Neuronal stem cell (in vitro differentiated cells): ENCODE measurements at regions not wholly inside any gene's neighbourhood (a gene's known extent, or its start where the extent isn't known, plus 50 kb on each side); places are given as distances from the start of the nearest gene placed in this dataset.

Experiments used
- DNase-seq: peaks from one replicate; pipeline ENCODE4 v3.0.0-alpha.2; 2013; ENCODE audit warnings: low spot score
- H2AFZ ChIP-seq: one replicate; pipeline ENCODE4 v1.6.1; 2013; ENCODE audit warnings: mild to moderate bottlenecking, low read length, inconsistent platforms
- H2AK5ac ChIP-seq: 2 replicates; pipeline ENCODE4 v1.6.1; 2013; ENCODE audit warnings: low read depth, mild to moderate bottlenecking, inconsistent platforms, low read length, moderate library complexity, mixed read lengths
- H2BK120ac ChIP-seq: 2 replicates; pipeline ENCODE4 v1.6.1; 2013; ENCODE audit warnings: low read depth, mild to moderate bottlenecking, inconsistent platforms, low read length, moderate library complexity, mixed read lengths
- H2BK12ac ChIP-seq: one replicate; pipeline ENCODE4 v1.6.1; 2013; ENCODE audit warnings: low read length, inconsistent platforms
- H2BK15ac ChIP-seq: 2 replicates; pipeline ENCODE4 v1.6.1; 2013; ENCODE audit warnings: mild to moderate bottlenecking, low read length, inconsistent platforms, mixed read lengths
- H2BK5ac ChIP-seq: one replicate; pipeline ENCODE4 v1.6.1; 2013; ENCODE audit warnings: inconsistent platforms, mild to moderate bottlenecking, low read length, moderate library complexity
- H3K14ac ChIP-seq: one replicate; pipeline ENCODE4 v1.6.1; 2013; ENCODE audit warnings: low read length, inconsistent platforms
- H3K18ac ChIP-seq: 2 replicates; pipeline ENCODE4 v1.6.1; 2013; ENCODE audit warnings: low read length, inconsistent platforms
- H3K23ac ChIP-seq: 2 replicates; pipeline ENCODE4 v1.6.1; 2013; ENCODE audit warnings: low read depth, mild to moderate bottlenecking, mixed read lengths, low read length, inconsistent platforms; ENCODE audit not compliant: poor library complexity
- H3K27ac ChIP-seq: replicated peaks from 3 replicates; pipeline ENCODE4 v1.5.1; 2013; ENCODE audit warnings: low read length, inconsistent platforms
- H3K27me3 ChIP-seq, 3 experiments: 2 replicates each; pipeline ENCODE4 v1.6.1; 2013; ENCODE audit warnings: low read length in 3 of 3, mild to moderate bottlenecking in 2 of 3, inconsistent platforms in 1 of 3, low read depth in 1 of 3, mixed read lengths in 1 of 3, moderate library complexity in 1 of 3; ENCODE audit not compliant: control insufficient read depth in 3 of 3, insufficient read depth in 3 of 3
- H3K36me3 ChIP-seq, 2 donors: replicated peaks in 1 of 2; 2 replicates each; pipeline ENCODE4 v1.6.1; 2013; ENCODE audit warnings: low read length in 2 of 2; ENCODE audit not compliant: control insufficient read depth in 2 of 2, insufficient read depth in 2 of 2
- H3K4ac ChIP-seq: 2 replicates; pipeline ENCODE4 v1.6.1; 2013; ENCODE audit warnings: inconsistent platforms, mild to moderate bottlenecking, low read length, moderate library complexity
- H3K4me1 ChIP-seq, 2 donors: 1 replicate in 1 of 2; 2 replicates in 1 of 2; pipeline ENCODE4 v1.6.1; 2013; ENCODE audit warnings: low read length in 2 of 2, low read depth in 1 of 2; ENCODE audit not compliant: control insufficient read depth in 2 of 2, insufficient read depth in 1 of 2
- H3K4me2 ChIP-seq: one replicate; pipeline ENCODE4 v1.6.1; 2013; ENCODE audit warnings: mild to moderate bottlenecking, low read length, inconsistent platforms; ENCODE audit not compliant: insufficient read depth, poor library complexity, severe bottlenecking
- H3K4me3 ChIP-seq, 2 donors: 2 replicates each; pipeline ENCODE4 v1.5.1; 2013; ENCODE audit warnings: low read length in 2 of 2, mild to moderate bottlenecking in 2 of 2, inconsistent platforms in 1 of 2, moderate library complexity in 1 of 2
- H3K79me1 ChIP-seq: one replicate; pipeline ENCODE4 v1.6.1; 2013; ENCODE audit warnings: low read depth, mild to moderate bottlenecking, inconsistent platforms, low read length, moderate library complexity
- H3K9ac ChIP-seq: one replicate; pipeline ENCODE4 v1.6.1; 2013; ENCODE audit warnings: mild to moderate bottlenecking, low read depth, low read length, inconsistent platforms; ENCODE audit not compliant: poor library complexity
- H3K9me3 ChIP-seq, 2 donors: replicated peaks in 1 of 2; 2 replicates each; pipeline versions ENCODE3 to v1.6.1; 2013; ENCODE audit warnings: low read length in 2 of 2, mild to moderate bottlenecking in 2 of 2, inconsistent platforms in 1 of 2, low read depth in 1 of 2, mixed read lengths in 1 of 2, moderate library complexity in 1 of 2; ENCODE audit not compliant: control insufficient read depth in 2 of 2, insufficient read depth in 1 of 2
- H4K8ac ChIP-seq: one replicate; pipeline ENCODE4 v1.6.1; 2013; ENCODE audit warnings: low read depth, mild to moderate bottlenecking, inconsistent platforms, low read length, moderate library complexity
- H4K91ac ChIP-seq: one replicate; pipeline ENCODE4 v1.6.1; 2013; ENCODE audit warnings: low read length, low read depth, mild to moderate bottlenecking, inconsistent platforms; ENCODE audit not compliant: poor library complexity
- WGBS, 2 donors: extraction: QIAGEN DNeasy Blood & Tissue Kit; methylation state at CpG; one replicate each; pipeline ENCODE4 v1.1.7; 2013; ENCODE audit warnings: missing lambda C conversion rate in 2 of 2, mixed read lengths in 1 of 2; ENCODE audit not compliant: insufficient read length in 2 of 2, insufficient replicate concordance in 1 of 2; ENCODE audit errors: extremely low coverage in 2 of 2; 5-methylcytosine and 5-hydroxymethylcytosine counted together

GRCh38 chr12:13749389-13749788 lies 232.0 kb downstream of the GRIN2B start:
- WGBS, 2 donors = no CpG with 5 or more reads among the region's 1 CpG
- Histone ChIP-seq H2AFZ (peak overlapping the region; percentile 78), H3K4me3 (no peak overlapping the region), H3K36me3 (peaks cover 0 to 11% of the 10 kb centered on the region in 2 donors), H3K18ac (no peak overlapping the region), H3K14ac (no peak overlapping the region), H2BK120ac (no peak overlapping the region), H3K4me2 (no peak overlapping the region), H2BK15ac (no peak overlapping the region), H3K27me3 (no peaks in the 10 kb centered on the region), H3K27ac (no peak overlapping the region), H3K4ac (no peak overlapping the region), H2BK12ac (no peak overlapping the region), H3K4me1 (peaks cover 21 to 35% of the 10 kb centered on the region in 2 donors), H3K23ac (no peak overlapping the region), H2AK5ac (no peak overlapping the region), H3K9me3 (no peaks in the 10 kb centered on the region), H4K8ac (no peak overlapping the region), H4K91ac (no peak overlapping the region), H3K79me1 (no peaks in the 10 kb centered on the region), H2BK5ac (no peak overlapping the region), H3K9ac (no peak overlapping the region)
- no peak for DNase-seq

DNA sequence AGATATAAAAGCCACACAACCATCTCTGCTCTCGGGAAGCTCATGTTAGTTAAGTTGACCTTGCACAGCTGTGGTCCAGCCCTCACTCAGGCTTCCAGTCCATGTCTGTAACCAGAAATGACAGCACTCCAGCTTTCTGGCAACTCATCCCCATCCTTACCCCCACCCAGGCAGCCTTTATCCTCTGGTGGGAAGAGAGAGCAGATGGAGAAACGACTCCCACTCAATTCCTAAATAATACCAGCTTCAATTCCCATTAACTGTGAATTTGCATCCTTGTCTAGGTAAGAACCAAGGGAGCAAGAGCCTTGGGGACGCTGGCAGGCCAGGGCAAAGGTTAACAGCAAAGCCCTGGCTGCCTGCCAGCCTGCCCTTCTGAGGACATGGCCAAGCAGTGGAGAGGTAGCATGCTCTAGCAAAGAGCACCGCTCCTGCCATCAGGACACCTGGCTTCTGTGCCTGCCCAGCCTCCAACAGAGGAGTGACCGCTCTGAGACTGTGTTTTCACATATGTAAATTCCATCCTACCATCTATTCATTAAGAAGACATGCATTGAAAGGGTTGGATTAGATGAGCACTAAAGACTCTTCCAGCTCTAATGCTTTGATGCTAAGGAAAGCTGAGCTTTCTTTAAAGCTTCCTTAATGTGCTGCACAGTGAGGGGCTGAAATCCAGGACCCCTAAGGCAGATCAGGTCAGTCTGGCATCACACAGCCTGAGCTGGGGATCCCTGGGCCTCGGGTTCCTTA lies 236.1 kb downstream of the GRIN2B start:
- no peak overlapping the region for H3K23ac ChIP-seq
- H3K27ac ChIP-seq = peak overlapping the region; percentile 32
- H3K4me3 ChIP-seq = no peak overlapping the region
- H3K4ac ChIP-seq = no peak overlapping the region
- no peak overlapping the region for H3K4me2 ChIP-seq
- no peak overlapping the region for H3K9ac ChIP-seq
- H3K4me1 ChIP-seq = peaks cover 25 to 58% of the 10 kb centered on the region in 2 donors
- H4K91ac ChIP-seq = no peak overlapping the region
- no peak overlapping the region for H2BK120ac ChIP-seq
- H2AK5ac ChIP-seq = no peak overlapping the region
- H3K79me1 ChIP-seq = no peaks in the 10 kb centered on the region
- no peak overlapping the region for H2BK12ac ChIP-seq
- WGBS, 2 donors = no CpG with 5 or more reads among the region's 6 CpGs
- H2AFZ ChIP-seq = no peak overlapping the region
- no peak overlapping the region for H2BK5ac ChIP-seq
- H3K14ac ChIP-seq = no peak overlapping the region
- H2BK15ac ChIP-seq = no peak overlapping the region
- no peak overlapping the region for H4K8ac ChIP-seq
- peak overlapping the region; percentile 78 for H3K18ac ChIP-seq
- DNase-seq = no peak
- no peaks in the 10 kb centered on the region for H3K36me3 ChIP-seq
- H3K27me3 ChIP-seq = no peaks in the 10 kb centered on the region
- H3K9me3 ChIP-seq = no peaks in the 10 kb centered on the region

DNA sequence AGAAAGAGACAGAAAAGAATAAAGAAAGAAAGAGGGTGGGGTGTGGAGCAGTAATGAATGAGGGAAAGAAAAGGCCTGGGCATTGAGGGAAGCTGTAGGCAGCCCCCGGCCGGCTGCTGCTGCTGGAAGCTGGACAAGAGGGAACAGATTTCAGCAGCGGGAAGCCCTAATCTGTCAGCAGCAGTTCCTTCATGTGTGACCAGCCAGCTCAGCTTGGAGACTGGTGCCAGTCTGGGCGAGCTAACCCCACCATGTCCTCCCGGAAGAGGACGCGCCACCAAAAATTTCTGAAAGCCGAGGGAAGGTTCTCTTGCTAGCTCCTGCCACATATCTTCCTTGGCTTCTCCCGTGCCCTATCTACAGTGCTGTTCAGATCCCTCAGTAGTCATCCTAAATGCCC lies 236.8 kb downstream of the GRIN2B start:
- no peak overlapping the region for H2BK120ac ChIP-seq
- peak overlapping the region; percentile 26 for H3K4me2 ChIP-seq
- H3K36me3 ChIP-seq = no peaks in the 10 kb centered on the region
- H3K4me1 ChIP-seq = peaks cover 22 to 55% of the 10 kb centered on the region in 2 donors
- no peak overlapping the region for H3K4ac ChIP-seq
- peak; percentile 47 for DNase-seq
- no peaks in the 10 kb centered on the region for H3K79me1 ChIP-seq
- no CpG with 5 or more reads among the region's 9 CpGs for WGBS, 2 donors
- H4K91ac ChIP-seq = no peak overlapping the region
- peak overlapping the region; percentile 7 for H3K18ac ChIP-seq
- no peak overlapping the region for H2AK5ac ChIP-seq
- no peak overlapping the region for H3K4me3 ChIP-seq
- no peak overlapping the region for H2BK12ac ChIP-seq
- no peak overlapping the region for H2BK5ac ChIP-seq
- no peak overlapping the region for H3K23ac ChIP-seq
- no peak overlapping the region for H2BK15ac ChIP-seq
- H2AFZ ChIP-seq = peak overlapping the region; percentile 18
- no peak overlapping the region for H4K8ac ChIP-seq
- no peak overlapping the region for H3K14ac ChIP-seq
- H3K9ac ChIP-seq = no peak overlapping the region
- no peaks in the 10 kb centered on the region for H3K27me3 ChIP-seq
- H3K27ac ChIP-seq = peak overlapping the region; percentile 17
- H3K9me3 ChIP-seq = no peaks in the 10 kb centered on the region

GRCh38 chr12:13740149-13740545 lies 241.3 kb downstream of the GRIN2B start:
- H3K4me1 ChIP-seq = peaks cover 9 to 39% of the 10 kb centered on the region in 2 donors
- no peak overlapping the region for H3K14ac ChIP-seq
- H2BK15ac ChIP-seq = no peak overlapping the region
- no peak overlapping the region for H3K18ac ChIP-seq
- no peak overlapping the region for H3K4me2 ChIP-seq
- peak overlapping the region; percentile 62 for H2AFZ ChIP-seq
- no peaks in the 10 kb centered on the region for H3K9me3 ChIP-seq
- H2BK120ac ChIP-seq = no peak overlapping the region
- H2BK12ac ChIP-seq = no peak overlapping the region
- H3K23ac ChIP-seq = no peak overlapping the region
- WGBS, 2 donors = no CpG with 5 or more reads among the region's 6 CpGs
- H3K27me3 ChIP-seq = no peaks in the 10 kb centered on the region
- no peak for DNase-seq
- peak overlapping the region in 1 of 2 donors; percentile 24 for H3K4me3 ChIP-seq
- H4K8ac ChIP-seq = no peak overlapping the region
- no peak overlapping the region for H2BK5ac ChIP-seq
- H3K79me1 ChIP-seq = no peaks in the 10 kb centered on the region
- H3K36me3 ChIP-seq = no peaks in the 10 kb centered on the region
- no peak overlapping the region for H2AK5ac ChIP-seq
- H3K27ac ChIP-seq = no peak overlapping the region
- H3K4ac ChIP-seq = no peak overlapping the region
- H3K9ac ChIP-seq = no peak overlapping the region
- no peak overlapping the region for H4K91ac ChIP-seq
